Heart left ventricle (tissue), 13 donors: ENCODE measurements at regions not wholly inside any gene's neighbourhood (a gene's known extent, or its start where the extent isn't known, plus 50 kb on each side); places are given as distances from the start of the nearest gene placed in this dataset.

Experiments used
- CTCF ChIP-seq, 12 donors: fragments of 200-600 bp; sonication (generic) in 4 of 12; IDR thresholded peaks; one replicate each; pipeline versions ENCODE4 v1.5.0 to v1.8.0; 2018 to 2022; ENCODE audit warnings: antibody characterized with exemption in 12 of 12, mild to moderate bottlenecking in 5 of 12
- POLR2A ChIP-seq, 2 donors: fragments of 450-650 bp; IDR thresholded peaks; one replicate each; pipeline ENCODE4 v1.6.1; 2017; ENCODE audit warnings: antibody characterized with exemption in 2 of 2, mild to moderate bottlenecking in 2 of 2, moderate library complexity in 2 of 2
- donor health status: ischemic (EF 13 %, LVEDD 7.1; RV severe dilation, severe dysfunction).
- donor health status: DM: no; HTN: yes; CAD: no.
- donor health status: DM: no; HTN: no; CAD: no.
- donor health status: ischemic (EF 25% LVEDD 6.9; RV normal size, moderate dysfunction).
- donor health status: ischemic (EF 25% LVEDD 5.7; RV mildly dilated, moderate dysfunction).
- donor health status: ischemic (EF 35%, LVEDD 5.7; RV mildly dilated, moderate dysfunction).
- donor health status: nonischemic (EF 11% LVEDD 7.7; RV severe dilation, severe dysfunction).
- donor health status: DM: yes; HTN: yes; CAD: no.
- donor health status: PGD.
- donor health status: ischemic (EF 29% LVEDD 5.4; RV normal size, mild dysfunction).
- donor health status: nonischemic (EF 23%, LVEDD 6.1; RV moderate dilation, normal function).

- no peak for TF ChIP-seq POLR2A (IDR thresholded peaks at IDR 0.05)
- TF ChIP-seq CTCF (IDR thresholded peaks at IDR 0.05), result peak in 1 of 12 donors; percentile 3
Measured at GRCh38 chr5:2805080-2805479, 53.6 kb upstream of the IRX2 start.
